HCT116 (cell line): ENCODE measurements at regions not wholly inside any gene's neighbourhood (a gene's known extent, or its start where the extent isn't known, plus 50 kb on each side); places are given as distances from the start of the nearest gene placed in this dataset.
"Not testable (repeated sequence)": the region's sequence is repeated elsewhere in the genome, so short reads cannot be mapped to it uniquely, and the experiment has no call there.

Source experiments
- ATAC-seq: fragments of 200-7000 bp; cut with Tn5 transposase; 2 replicates; pipeline ENCODE4 v1.9.1; 2020; ENCODE audit warnings: mild to moderate bottlenecking, moderate library complexity
- BruUV-seq: library from RNA; stranded (reverse); fragments of 400-500 nt; replicated peaks from 2 replicates; lab custom pipeline; 2021; lab: Mats Ljungman, UMichigan
- CTCF ChIA-PET: fragments of 300-600 bp; sonication (Branson Sonifier 250); formaldehyde crosslinking; loops from one replicate; lab custom pipeline; 2021; ENCODE audit warnings: antibody characterized with exemption; lab: Charles Lee
- POLR2A ChIA-PET: fragments of 300-600, 350-600 bp; sonication (Branson Sonifier 250); formaldehyde crosslinking; loops from one replicate; lab custom pipeline; 2021; ENCODE audit warnings: antibody characterized with exemption; lab: Charles Lee
- RAD21 ChIA-PET, 2 experiments: fragments of 300-600 bp; sonication (Branson Sonifier 250); formaldehyde crosslinking; loops; one replicate each; lab custom pipeline; 2023; ENCODE audit warnings: low total read pairs in 2 of 2; ENCODE audit not compliant: uncharacterized antibody in 2 of 2, unreplicated experiment in 2 of 2, low non-redundant PET in 1 of 2; lab: Charles Lee
- DNase-seq: peaks from one replicate; pipeline ENCODE4 v3.0.0-alpha.2; 2010; ENCODE audit warnings: low read depth, low spot score
- H2AFZ ChIP-seq: fragments of 200-600 bp; shearing (Covaris generic), sonication (generic); 2 replicates; pipeline ENCODE4 v1.6.1; 2017; ENCODE audit warnings: low read depth, mixed run types, mixed read lengths, antibody characterized with exemption, low read length; ENCODE audit not compliant: poor library complexity, severe bottlenecking
- H3K27ac ChIP-seq: 2 replicates; pipeline ENCODE4 v1.5.1; 2012; ENCODE audit warnings: low read depth, low read length
- H3K27me3 ChIP-seq: fragments of 200-600 bp; sonication (generic); 2 replicates; pipeline ENCODE4 v1.6.1; 2016; ENCODE audit warnings: mixed run types, low read length, mixed read lengths; ENCODE audit not compliant: insufficient read depth
- H3K36me3 ChIP-seq, 2 experiments: fragments of 200-500 bp in 1 of 2; fragments of 200-600 bp in 1 of 2; sonication (Bioruptor generic) in 1 of 2; sonication (generic) in 1 of 2; 2 replicates each; pipeline versions ENCODE4 v1.5.1 to v1.6.1; 2014 to 2016; ENCODE audit warnings: low read length in 2 of 2, inconsistent platforms in 1 of 2, mixed read lengths in 1 of 2, mixed run types in 1 of 2; ENCODE audit not compliant: insufficient read depth in 2 of 2, control insufficient read depth in 1 of 2
- H3K4me1 ChIP-seq, 2 experiments: fragments of 200-600 bp in 1 of 2; sonication (generic) in 1 of 2; 2 replicates each; pipeline versions ENCODE4 v1.5.1 to v1.6.1; 2012 to 2017; ENCODE audit warnings: low read length in 2 of 2, inconsistent platforms in 1 of 2, mild to moderate bottlenecking in 1 of 2, mixed read lengths in 1 of 2, mixed run types in 1 of 2, moderate library complexity in 1 of 2; ENCODE audit not compliant: insufficient read depth in 2 of 2, control insufficient read depth in 1 of 2
- H3K4me2 ChIP-seq: fragments of 200-600 bp; sonication (generic); 2 replicates; pipeline ENCODE4 v1.6.1; 2017; ENCODE audit warnings: mixed run types, low read length, mixed read lengths
- H3K4me3 ChIP-seq, 2 experiments: fragments of 200-600 bp in 1 of 2; sonication (generic) in 1 of 2; replicated peaks in 1 of 2; 2 replicates each; pipeline ENCODE4 v1.5.1; 2011 to 2016; ENCODE audit warnings: low read length in 2 of 2, control low read depth in 1 of 2, low read depth in 1 of 2, mild to moderate bottlenecking in 1 of 2, mixed read lengths in 1 of 2, mixed run types in 1 of 2
- H3K79me2 ChIP-seq: fragments of 200-600 bp; sonication (generic); 2 replicates; pipeline ENCODE4 v1.6.1; 2017; ENCODE audit warnings: mild to moderate bottlenecking, mixed run types, low read length, moderate library complexity, mixed read lengths; ENCODE audit not compliant: insufficient read depth
- H3K9ac ChIP-seq: fragments of 200-600 bp; sonication (generic); 2 replicates; pipeline ENCODE4 v1.6.1; 2016; ENCODE audit warnings: low read length, mixed read lengths
- H3K9me2 ChIP-seq: fragments of 200-600 bp; sonication (generic), shearing (Covaris generic); 2 replicates; pipeline ENCODE4 v1.6.1; 2017; ENCODE audit warnings: mixed run types, mild to moderate bottlenecking, moderate library complexity; ENCODE audit not compliant: insufficient read depth
- H3K9me3 ChIP-seq, 2 experiments: fragments of 200-500 bp in 1 of 2; fragments of 200-600 bp in 1 of 2; sonication (Bioruptor generic) in 1 of 2; sonication (generic) in 1 of 2; 2 replicates each; pipeline ENCODE4 v1.6.1; 2014 to 2017; ENCODE audit warnings: low read length in 2 of 2, mixed read lengths in 2 of 2, inconsistent platforms in 1 of 2, low read depth in 1 of 2, mild to moderate bottlenecking in 1 of 2, mixed run types in 1 of 2, moderate library complexity in 1 of 2; ENCODE audit not compliant: control insufficient read depth in 1 of 2, insufficient read depth in 1 of 2
- H4K20me1 ChIP-seq: fragments of 200-600 bp; sonication (generic), shearing (Covaris generic); 2 replicates; pipeline ENCODE4 v1.6.1; 2017; ENCODE audit warnings: mixed run types, mild to moderate bottlenecking, moderate library complexity; ENCODE audit not compliant: insufficient read depth
- CEBPB ChIP-seq: IDR thresholded peaks from 2 replicates; pipeline ENCODE4 v1.6.1; 2012; ENCODE audit warnings: low read depth
- EGR1 ChIP-seq: IDR thresholded peaks from 2 replicates; pipeline ENCODE4 v1.6.1; 2012; ENCODE audit warnings: low read depth
- EZH2 ChIP-seq: fragments of 200-600 bp; sonication (generic); IDR thresholded peaks from 2 replicates; pipeline ENCODE4 v1.6.1; 2017; ENCODE audit warnings: antibody characterized with exemption, mixed run types
- EZH2phosphoT487 ChIP-seq: fragments of 200-600 bp; IDR thresholded peaks from 2 replicates; pipeline ENCODE4 v1.6.1; 2018; ENCODE audit warnings: antibody characterized with exemption, borderline replicate concordance
- JUND ChIP-seq: IDR thresholded peaks from 2 replicates; pipeline ENCODE4 v1.6.1; 2012
- POLR2A ChIP-seq: IDR thresholded peaks from 2 replicates; pipeline ENCODE4 v1.7.0; 2011; ENCODE audit warnings: borderline replicate concordance; ENCODE audit not compliant: insufficient read depth, insufficient read length; ENCODE audit errors: extremely low read depth
- POLR2AphosphoS5 ChIP-seq: IDR thresholded peaks from 2 replicates; pipeline ENCODE4 v1.6.1; 2011; ENCODE audit warnings: mild to moderate bottlenecking, low read depth, low read length, moderate library complexity
- RAD21 ChIP-seq: IDR thresholded peaks from 2 replicates; pipeline ENCODE4 v1.6.1; 2012; ENCODE audit warnings: low read depth, mild to moderate bottlenecking
- SIN3A ChIP-seq: IDR thresholded peaks from 2 replicates; pipeline ENCODE4 v1.6.1; 2012; ENCODE audit warnings: low read depth
- SRF ChIP-seq: IDR thresholded peaks from 2 replicates; pipeline ENCODE4 v1.6.1; 2012; ENCODE audit warnings: low read depth
- TCF7L2 ChIP-seq: IDR thresholded peaks from 2 replicates; pipeline ENCODE4 v1.7.0; 2011; ENCODE audit warnings: borderline replicate concordance, inconsistent platforms; ENCODE audit not compliant: insufficient read depth, insufficient read length; ENCODE audit errors: extremely low read depth
- intact Hi-C: fragments of 100-400 bp; cut with micrococcal nuclease; formaldehyde crosslinking; loops from 2 replicates; pipeline ENCODE4 v1.10.0; 2022
- TF ChIP-seq, protein P1 (sequence below): IDR thresholded peaks from 2 replicates; pipeline ENCODE4 v1.6.1; 2011; ENCODE audit warnings: mild to moderate bottlenecking, low read length, moderate library complexity; ENCODE audit not compliant: insufficient replicate concordance; ENCODE audit errors: extremely low read depth
- TF ChIP-seq, protein P2 (sequence below): IDR thresholded peaks from 2 replicates; pipeline ENCODE4 v1.6.1; 2012
- TF ChIP-seq, protein P3 (sequence below): IDR thresholded peaks from 2 replicates; pipeline ENCODE4 v1.6.1; 2012; ENCODE audit warnings: low read depth

DNA sequence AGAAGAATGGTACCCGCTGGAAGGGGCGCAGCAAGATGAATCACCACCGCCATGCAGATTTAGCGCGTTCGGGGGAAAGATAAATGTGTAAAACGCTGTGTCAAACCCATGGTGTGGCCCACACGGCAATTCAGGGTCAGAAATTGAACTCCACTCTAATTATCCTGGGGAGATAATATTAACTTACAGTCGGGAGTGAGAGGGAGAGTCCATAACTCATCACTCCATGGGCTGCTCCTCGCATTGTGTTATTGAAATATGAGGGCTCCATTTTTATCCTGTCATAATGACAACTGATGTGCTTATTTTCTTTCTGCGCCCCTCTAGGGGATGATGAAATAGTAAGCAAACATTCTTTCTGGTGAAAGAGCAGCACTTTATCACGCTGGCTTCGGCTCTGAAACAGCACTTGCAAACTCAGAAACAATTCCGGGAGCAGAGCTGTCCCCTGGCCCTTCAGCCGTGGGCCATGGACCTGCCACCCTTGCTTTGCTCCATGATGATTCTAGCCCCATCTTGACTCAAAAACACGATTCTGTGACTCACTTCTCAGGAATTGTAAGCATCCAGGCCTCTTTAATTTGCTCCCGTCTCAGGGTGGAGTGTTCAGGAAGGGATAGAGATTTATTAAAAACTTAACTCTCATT lies 431.6 kb downstream of the IRX1 start (continued):
- TF ChIP-seq, protein P1, sequence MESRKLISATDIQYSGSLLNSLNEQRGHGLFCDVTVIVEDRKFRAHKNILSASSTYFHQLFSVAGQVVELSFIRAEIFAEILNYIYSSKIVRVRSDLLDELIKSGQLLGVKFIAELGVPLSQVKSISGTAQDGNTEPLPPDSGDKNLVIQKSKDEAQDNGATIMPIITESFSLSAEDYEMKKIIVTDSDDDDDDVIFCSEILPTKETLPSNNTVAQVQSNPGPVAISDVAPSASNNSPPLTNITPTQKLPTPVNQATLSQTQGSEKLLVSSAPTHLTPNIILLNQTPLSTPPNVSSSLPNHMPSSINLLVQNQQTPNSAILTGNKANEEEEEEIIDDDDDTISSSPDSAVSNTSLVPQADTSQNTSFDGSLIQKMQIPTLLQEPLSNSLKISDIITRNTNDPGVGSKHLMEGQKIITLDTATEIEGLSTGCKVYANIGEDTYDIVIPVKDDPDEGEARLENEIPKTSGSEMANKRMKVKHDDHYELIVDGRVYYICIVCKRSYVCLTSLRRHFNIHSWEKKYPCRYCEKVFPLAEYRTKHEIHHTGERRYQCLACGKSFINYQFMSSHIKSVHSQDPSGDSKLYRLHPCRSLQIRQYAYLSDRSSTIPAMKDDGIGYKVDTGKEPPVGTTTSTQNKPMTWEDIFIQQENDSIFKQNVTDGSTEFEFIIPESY: no peak
- TF ChIP-seq CEBPB (no peak), EZH2phosphoT487 (no peak), SRF (no peak), EGR1 (no peak), POLR2AphosphoS5 (no peak), EZH2 (no peak), POLR2A (no peak), JUND (no peak), RAD21 (no peak), TCF7L2 (no peak), SIN3A (no peak)
- TF ChIP-seq, protein P2, sequence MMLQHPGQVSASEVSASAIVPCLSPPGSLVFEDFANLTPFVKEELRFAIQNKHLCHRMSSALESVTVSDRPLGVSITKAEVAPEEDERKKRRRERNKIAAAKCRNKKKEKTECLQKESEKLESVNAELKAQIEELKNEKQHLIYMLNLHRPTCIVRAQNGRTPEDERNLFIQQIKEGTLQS: no peak

DNA sequence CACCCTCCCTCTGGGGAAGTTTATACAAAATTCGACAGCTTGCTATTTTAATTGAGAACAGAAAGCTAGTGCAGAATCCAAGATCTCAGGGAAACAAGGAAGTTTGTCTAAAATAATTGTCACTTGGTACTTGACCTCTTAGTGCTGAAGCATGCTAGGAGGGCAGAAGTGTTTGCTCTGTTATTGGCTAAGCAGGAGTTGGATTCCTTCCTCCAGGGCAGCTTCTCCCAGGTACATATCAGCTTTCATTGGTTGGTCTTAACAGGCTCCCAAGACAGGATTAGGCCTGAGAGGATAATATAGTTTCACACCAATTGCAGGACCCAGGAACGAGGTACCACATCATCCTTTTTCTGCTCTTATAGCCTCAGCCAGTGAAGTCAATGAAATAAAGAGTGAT lies 432.8 kb downstream of the IRX1 start:
- ATAC-seq: no peak
- Histone ChIP-seq H4K20me1 (no peaks in the 10 kb centered on the region), H3K79me2 (no peaks in the 10 kb centered on the region), H2AFZ (no peak overlapping the region), H3K9me3 (peaks cover 18 to 22% of the 10 kb centered on the region in 2 experiments; a peak in 2 of 4 replicates), H3K4me3 (no peak overlapping the region), H3K9ac (no peak overlapping the region), H3K9me2 (no peaks in the 10 kb centered on the region), H3K36me3 (no peaks in the 10 kb centered on the region), H3K4me1 (no peaks in the 10 kb centered on the region), H3K27me3 (no peaks in the 10 kb centered on the region), H3K4me2 (no peak overlapping the region), H3K27ac (no peak overlapping the region)
- no peak for TF ChIP-seq EZH2phosphoT487
- TF ChIP-seq, protein P3, sequence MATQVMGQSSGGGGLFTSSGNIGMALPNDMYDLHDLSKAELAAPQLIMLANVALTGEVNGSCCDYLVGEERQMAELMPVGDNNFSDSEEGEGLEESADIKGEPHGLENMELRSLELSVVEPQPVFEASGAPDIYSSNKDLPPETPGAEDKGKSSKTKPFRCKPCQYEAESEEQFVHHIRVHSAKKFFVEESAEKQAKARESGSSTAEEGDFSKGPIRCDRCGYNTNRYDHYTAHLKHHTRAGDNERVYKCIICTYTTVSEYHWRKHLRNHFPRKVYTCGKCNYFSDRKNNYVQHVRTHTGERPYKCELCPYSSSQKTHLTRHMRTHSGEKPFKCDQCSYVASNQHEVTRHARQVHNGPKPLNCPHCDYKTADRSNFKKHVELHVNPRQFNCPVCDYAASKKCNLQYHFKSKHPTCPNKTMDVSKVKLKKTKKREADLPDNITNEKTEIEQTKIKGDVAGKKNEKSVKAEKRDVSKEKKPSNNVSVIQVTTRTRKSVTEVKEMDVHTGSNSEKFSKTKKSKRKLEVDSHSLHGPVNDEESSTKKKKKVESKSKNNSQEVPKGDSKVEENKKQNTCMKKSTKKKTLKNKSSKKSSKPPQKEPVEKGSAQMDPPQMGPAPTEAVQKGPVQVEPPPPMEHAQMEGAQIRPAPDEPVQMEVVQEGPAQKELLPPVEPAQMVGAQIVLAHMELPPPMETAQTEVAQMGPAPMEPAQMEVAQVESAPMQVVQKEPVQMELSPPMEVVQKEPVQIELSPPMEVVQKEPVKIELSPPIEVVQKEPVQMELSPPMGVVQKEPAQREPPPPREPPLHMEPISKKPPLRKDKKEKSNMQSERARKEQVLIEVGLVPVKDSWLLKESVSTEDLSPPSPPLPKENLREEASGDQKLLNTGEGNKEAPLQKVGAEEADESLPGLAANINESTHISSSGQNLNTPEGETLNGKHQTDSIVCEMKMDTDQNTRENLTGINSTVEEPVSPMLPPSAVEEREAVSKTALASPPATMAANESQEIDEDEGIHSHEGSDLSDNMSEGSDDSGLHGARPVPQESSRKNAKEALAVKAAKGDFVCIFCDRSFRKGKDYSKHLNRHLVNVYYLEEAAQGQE: no peak
- RAD21 ChIA-PET: no interaction called here
- intact Hi-C loops: no loop called here
- CTCF ChIA-PET: no interaction called here
- POLR2A ChIA-PET: no interaction called here
- DNase-seq: no peak
- no TSS peak for BruUV-seq

DNA sequence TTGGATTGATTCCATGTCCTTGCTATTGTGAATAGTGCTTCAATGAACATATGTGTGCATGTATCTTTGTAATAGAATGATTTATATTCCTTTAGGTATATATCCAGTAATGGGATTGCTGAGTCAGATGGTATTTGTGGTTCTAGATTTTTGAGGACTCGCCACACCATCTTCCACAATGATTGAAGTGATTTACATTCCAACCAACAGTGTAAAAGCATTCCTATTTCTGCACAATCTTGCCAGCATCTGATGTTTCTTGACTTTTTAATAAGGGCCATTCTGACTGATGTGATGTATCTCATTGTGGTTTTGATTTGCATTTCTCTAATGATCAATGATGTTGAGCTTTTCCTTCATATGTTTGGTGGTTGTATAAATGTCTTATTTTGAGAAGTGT lies 437.9 kb downstream of the IRX1 start:
- H3K4me3 ChIP-seq, H4K20me1 ChIP-seq, ATAC-seq, H3K4me1 ChIP-seq, DNase-seq, H2AFZ ChIP-seq, H3K27ac ChIP-seq, POLR2A ChIA-PET, H3K4me2 ChIP-seq, H3K79me2 ChIP-seq, H3K36me3 ChIP-seq, H3K27me3 ChIP-seq, H3K9me2 ChIP-seq, CTCF ChIA-PET, intact Hi-C loops, RAD21 ChIA-PET, H3K9ac ChIP-seq, BruUV-seq: not testable (repeated sequence)
- peaks cover 5 to 18% of the 10 kb centered on the region in 2 experiments; a peak in 2 of 4 replicates for H3K9me3 ChIP-seq
